IMR-90 (cell line): ENCODE measurements at regions not wholly inside any gene's neighbourhood (a gene's known extent, or its start where the extent isn't known, plus 50 kb on each side); places are given as distances from the start of the nearest gene placed in this dataset.

Experiments
- ATAC-seq: fragments of 200-7000 bp; cut with Tn5 transposase; 2 replicates; pipeline ENCODE4 v1.9.1; 2020; ENCODE audit warnings: low read depth, mild to moderate bottlenecking, moderate library complexity
- BruUV-seq: library from RNA; stranded (reverse); fragments of 400-500 nt; replicated peaks from 2 replicates; lab custom pipeline; 2021; lab: Mats Ljungman, UMichigan
- CTCF ChIA-PET: fragments of 300-600 bp; formaldehyde crosslinking; extraction: SDS; loops from one replicate; lab custom pipeline; 2021; ENCODE audit warnings: antibody characterized with exemption; lab: Yijun Ruan, JAX
- POLR2A ChIA-PET: fragments of 300-600 bp; sonication (Branson Sonifier 250); formaldehyde crosslinking; loops from one replicate; lab custom pipeline; 2022; ENCODE audit warnings: antibody characterized with exemption; ENCODE audit not compliant: unreplicated experiment; lab: Charles Lee
- DNase-seq: peaks from one replicate; pipeline ENCODE4 v3.0.0; 2013
- H2AFZ ChIP-seq: replicated peaks from 2 replicates; pipeline ENCODE3; 2013; ENCODE audit warnings: low read length, mild to moderate bottlenecking; ENCODE audit not compliant: poor library complexity
- H2AK5ac ChIP-seq: 2 replicates; pipeline ENCODE4 v1.6.1; 2013; ENCODE audit warnings: low read depth, low read length, inconsistent platforms
- H2AK9ac ChIP-seq: replicated peaks from 2 replicates; pipeline ENCODE3; 2013; ENCODE audit warnings: mild to moderate bottlenecking, low read depth, low read length, moderate library complexity; ENCODE audit not compliant: poor library complexity
- H2BK120ac ChIP-seq: 2 replicates; pipeline ENCODE4 v1.6.1; 2013; ENCODE audit warnings: low read depth, low read length, inconsistent platforms
- H2BK15ac ChIP-seq: 3 replicates; pipeline ENCODE4 v1.6.1; 2013; ENCODE audit warnings: low read depth, low read length, inconsistent platforms
- H2BK20ac ChIP-seq: 2 replicates; pipeline ENCODE4 v1.6.1; 2013; ENCODE audit warnings: low read depth, mild to moderate bottlenecking, inconsistent platforms, low read length, moderate library complexity
- H2BK5ac ChIP-seq: 2 replicates; pipeline ENCODE4 v1.6.1; 2013; ENCODE audit warnings: mild to moderate bottlenecking, low read depth, low read length, inconsistent platforms; ENCODE audit not compliant: poor library complexity, severe bottlenecking
- H3K14ac ChIP-seq: replicated peaks from 2 replicates; pipeline ENCODE4 v1.6.1; 2013; ENCODE audit warnings: low read depth, low read length, inconsistent platforms
- H3K18ac ChIP-seq: 2 replicates; pipeline ENCODE4 v1.6.1; 2013; ENCODE audit warnings: low read depth, low read length, control low read depth
- H3K23ac ChIP-seq: 2 replicates; pipeline ENCODE4 v1.6.1; 2013; ENCODE audit warnings: low read depth, low read length, inconsistent platforms
- H3K27ac ChIP-seq: 2 replicates; pipeline ENCODE4 v1.5.1; 2013; ENCODE audit warnings: mild to moderate bottlenecking, control low read depth, low read length; ENCODE audit not compliant: insufficient read depth
- H3K27me3 ChIP-seq: 2 replicates; pipeline ENCODE4 v1.6.1; 2013; ENCODE audit warnings: low read length; ENCODE audit not compliant: control insufficient read depth, insufficient read depth
- H3K36me3 ChIP-seq: 2 replicates; pipeline ENCODE4 v1.6.1; 2013; ENCODE audit warnings: low read length, mixed read lengths; ENCODE audit not compliant: control insufficient read depth, insufficient read depth
- H3K4ac ChIP-seq: 2 replicates; pipeline ENCODE4 v1.6.1; 2013; ENCODE audit warnings: low read depth, low read length, inconsistent platforms
- H3K4me1 ChIP-seq: 2 replicates; pipeline ENCODE4 v1.6.1; 2013; ENCODE audit warnings: low read length, mixed read lengths; ENCODE audit not compliant: control insufficient read depth, insufficient read depth
- H3K4me2 ChIP-seq: 2 replicates; pipeline ENCODE4 v1.6.1; 2013; ENCODE audit warnings: low read depth, mild to moderate bottlenecking, control low read depth, low read length, moderate library complexity
- H3K4me3 ChIP-seq: 2 replicates; pipeline ENCODE4 v1.5.1; 2013; ENCODE audit warnings: low read depth, mild to moderate bottlenecking, control low read depth, low read length, moderate library complexity; ENCODE audit not compliant: insufficient read depth
- H3K56ac ChIP-seq: 2 replicates; pipeline ENCODE4 v1.6.1; 2013; ENCODE audit warnings: low read length, inconsistent platforms; ENCODE audit not compliant: insufficient read depth; ENCODE audit errors: extremely low read depth
- H3K79me1 ChIP-seq, 2 experiments: 2 replicates each; pipeline ENCODE4 v1.6.1; 2013; ENCODE audit warnings: low read length in 2 of 2, inconsistent platforms in 1 of 2, low read depth in 1 of 2
- H3K9ac ChIP-seq: 2 replicates; pipeline ENCODE4 v1.6.1; 2013; ENCODE audit warnings: low read depth, low read length, control low read depth
- H3K9me1 ChIP-seq: 2 replicates; pipeline ENCODE4 v1.6.1; 2013; ENCODE audit warnings: low read length, inconsistent platforms; ENCODE audit not compliant: insufficient read depth
- H3K9me3 ChIP-seq: 2 replicates; pipeline ENCODE4 v1.6.1; 2013; ENCODE audit warnings: low read length; ENCODE audit not compliant: control insufficient read depth, insufficient read depth
- H4K20me1 ChIP-seq: 2 replicates; pipeline ENCODE4 v1.6.1; 2013; ENCODE audit warnings: low read length, inconsistent platforms; ENCODE audit not compliant: insufficient read depth
- H4K5ac ChIP-seq: 2 replicates; pipeline ENCODE4 v1.6.1; 2013; ENCODE audit warnings: mild to moderate bottlenecking, low read depth, low read length, control low read depth
- H4K8ac ChIP-seq, 2 experiments: 2 replicates each; pipeline ENCODE4 v1.6.1; 2013; ENCODE audit warnings: low read depth in 2 of 2, low read length in 2 of 2, control low read depth in 1 of 2, inconsistent platforms in 1 of 2
- H4K91ac ChIP-seq: 2 replicates; pipeline ENCODE4 v1.6.1; 2013; ENCODE audit warnings: low read depth, low read length, inconsistent platforms; ENCODE audit not compliant: insufficient read depth
- CEBPB ChIP-seq: IDR thresholded peaks from 2 replicates; pipeline ENCODE4 v1.6.1; 2012; ENCODE audit warnings: low read depth, low read length, improper control_type of control experiment
- FOS ChIP-seq: fragments of 150-350 bp; IDR thresholded peaks from 2 replicates; pipeline ENCODE4 v1.6.1; 2016; ENCODE audit warnings: low read depth, low read length
- MAFK ChIP-seq: IDR thresholded peaks from 2 replicates; pipeline ENCODE4 v1.6.1; 2012; ENCODE audit warnings: low read depth, low read length, improper control_type of control experiment
- POLR2A ChIP-seq: IDR thresholded peaks from 2 replicates; pipeline ENCODE4 v1.6.1; 2012; ENCODE audit warnings: mild to moderate bottlenecking, low read depth, low read length
- RFX5 ChIP-seq: IDR thresholded peaks from 2 replicates; pipeline ENCODE4 v1.8.0; 2012; ENCODE audit warnings: low read depth, mild to moderate bottlenecking, low read length, moderate library complexity
- USF2 ChIP-seq: fragments of 150-350 bp; IDR thresholded peaks from 2 replicates; pipeline ENCODE4 v1.6.1; 2017; ENCODE audit warnings: mild to moderate bottlenecking, antibody characterized with exemption, low read length, low read depth
- WGBS, 2 experiments: methylation state at CpG; one replicate each; pipeline versions ENCODE4 v1.1.5 to v1.1.7; 2013; ENCODE audit warnings: missing lambda C conversion rate in 2 of 2; ENCODE audit not compliant: insufficient read length in 1 of 2; ENCODE audit errors: extremely low coverage in 2 of 2; 5-methylcytosine and 5-hydroxymethylcytosine counted together
- dilution Hi-C: fragments of 300-500 bp; cut with HindIII; formaldehyde crosslinking; loops from one replicate; pipeline ENCODE4 v1.14.3; 2018; ENCODE audit warnings: low sequenced_read_pairs; ENCODE audit not compliant: unreplicated experiment
- in situ Hi-C: fragments of 300-500 bp; cut with MboI; formaldehyde crosslinking; loops from 3 replicates; pipeline ENCODE4 v1.14.3; 2019; ENCODE audit warnings: low sequenced_read_pairs, inconsistent platforms, mixed read lengths
- intact Hi-C: fragments of 100-400 bp; cut with micrococcal nuclease; formaldehyde crosslinking; loops from 2 replicates; pipeline ENCODE4 v1.10.0; 2022

- Histone ChIP-seq H3K9me1 (no peaks in the 10 kb centered on the region), H3K4me2 (peak overlapping the region; percentile 66; the same call in 1 of the 2 replicates), H3K9me3 (peaks cover 5% of the 10 kb centered on the region; the same call in 1 of the 2 replicates), H3K9ac (peak overlapping the region; percentile 33; the same call in 1 of the 2 replicates), H3K14ac (no peak overlapping the region), H3K27ac (peak overlapping the region; percentile 37; the same call in 1 of the 2 replicates), H4K5ac (no peak overlapping the region), H2AFZ (peak overlapping the region; percentile 48), H3K23ac (no peak overlapping the region), H4K91ac (no peak overlapping the region), H2BK120ac (peak overlapping the region; percentile 27; the same call in 1 of the 2 replicates), H3K4me3 (no peak overlapping the region), H3K4ac (peak overlapping the region; percentile 26; the same call in 1 of the 2 replicates), H3K18ac (peak overlapping the region; percentile 17; the same call in 1 of the 2 replicates), H3K56ac (peak overlapping the region; percentile 2; the same call in 1 of the 2 replicates), H2AK5ac (0 out of 2 replicates have a peak overlapping the region, but pooled peaks have one; percentile 41), H3K36me3 (no peaks in the 10 kb centered on the region), H2BK20ac (peak overlapping the region; percentile 64; the same call in 1 of the 2 replicates), H2BK15ac (0 out of 3 replicates have a peak overlapping the region, but pooled peaks have one; percentile 18), H2AK9ac (no peak overlapping the region), H2BK5ac (peak overlapping the region; percentile 68), H3K27me3 (no peaks in the 10 kb centered on the region), H3K79me1 (no peaks in the 10 kb centered on the region), H4K8ac (peak overlapping the region; percentile 33 to 60; a peak in 2 of 4 replicates), H4K20me1 (no peaks in the 10 kb centered on the region), H3K4me1 (peaks cover 6% of the 10 kb centered on the region)
- DNase-seq, result peak; percentile 90
- intact Hi-C loops (no loop called here), in situ Hi-C loops (no loop called here), dilution Hi-C loops (no loop called here)
- ChIA-PET POLR2A (interaction anchor here (1.1 kb wide), 1 partner anchor 16 kb away, joined by 4 read pairs; no protein-coding TSS in a partner anchor), CTCF (interaction anchor here (0.6 to 1.1 kb wide), 3 partner anchors 11 to 1726 kb away, joined by 3 read pairs; no protein-coding TSS in a partner anchor)
- peak; percentile 86 for ATAC-seq
- peak; percentile 33; the same call in 1 of the 2 replicates for TF ChIP-seq CEBPB
- peak; percentile 63 for TF ChIP-seq MAFK
- peak; percentile 46 for TF ChIP-seq USF2
- TF ChIP-seq FOS, result peak; percentile 42
- no peak for TF ChIP-seq RFX5
- TF ChIP-seq POLR2A, result no peak
- no TSS peak for BruUV-seq
- 0% methylated on average over 1 of the region's 4 CpGs; no CpG with 5 or more reads in 1 of the 2 experiments for WGBS, 2 experiments
Measured at GRCh38 chr4:141486375-141486997, 149.9 kb upstream of the IL15 start.
